K562 (cell line): ENCODE measurements at regions not wholly inside any gene's neighbourhood (a gene's known extent, or its start where the extent isn't known, plus 50 kb on each side); places are given as distances from the start of the nearest gene placed in this dataset.

Experiments
- ATAC-seq: fragments of 200-7000 bp; cut with Tn5 transposase; 3 replicates; pipeline ENCODE4 v1.9.1; 2020; ENCODE audit warnings: moderate library complexity
- BruUV-seq: library from RNA; stranded (reverse); fragments of 400-500 nt; replicated peaks from 2 replicates; lab custom pipeline; 2021; lab: Mats Ljungman, UMichigan
- CTCF ChIA-PET: fragments of 300-600 bp; formaldehyde crosslinking; extraction: SDS; loops from one replicate; lab custom pipeline; 2021; ENCODE audit warnings: low intra/inter-chr PET ratio; lab: Yijun Ruan, JAX
- POLR2A ChIA-PET: fragments of 300-600, 350-650 bp; sonication (Branson Sonifier 250); formaldehyde crosslinking; extraction: SDS; loops from one replicate; lab custom pipeline; 2021; ENCODE audit warnings: antibody characterized with exemption, inconsistent platforms; lab: Yijun Ruan, JAX
- DNase-seq, 4 experiments: peaks; one replicate each; pipeline versions ENCODE4 v3.0.0 to v3.0.0-alpha.2; 2011 to 2018; ENCODE audit warnings: low spot score in 3 of 4, mixed read lengths in 3 of 4; ENCODE audit errors: extremely low read depth in 1 of 4
- FAIRE-seq: peaks from 2 replicates; lab custom pipeline; 2011; peaks lifted over from hg19 to GRCh38; lab: Jason Lieb, UNC
- H2AFZ ChIP-seq: 2 replicates; pipeline ENCODE4 v1.6.0; 2011; ENCODE audit warnings: low read depth, low read length, control low read depth, inconsistent platforms
- H3K27ac ChIP-seq: fragments of 200-600 bp; 3 replicates; pipeline ENCODE4 v1.8.0; 2011; ENCODE audit warnings: low read depth, mild to moderate bottlenecking, control low read depth, inconsistent platforms, low read length, moderate library complexity, mixed read lengths; ENCODE audit errors: extremely low read depth
- H3K27me3 ChIP-seq, 2 experiments: fragments of 300-600 bp in 1 of 2; 2 replicates in 1 of 2; 3 replicates in 1 of 2; pipeline versions ENCODE4 v1.6.0 to v1.8.0; 2011; ENCODE audit warnings: inconsistent platforms in 2 of 2, low read length in 2 of 2, mild to moderate bottlenecking in 1 of 2, mixed read lengths in 1 of 2, moderate library complexity in 1 of 2; ENCODE audit not compliant: control insufficient read depth in 2 of 2, insufficient read depth in 2 of 2
- H3K36me3 ChIP-seq: fragments of 300-600 bp; 3 replicates; pipeline ENCODE4 v1.8.0; 2011; ENCODE audit warnings: mild to moderate bottlenecking, low read length, inconsistent platforms; ENCODE audit not compliant: control insufficient read depth, insufficient read depth
- H3K4me1 ChIP-seq, 2 experiments: fragments of 200-600 bp in 1 of 2; replicated peaks in 1 of 2; 2 replicates in 1 of 2; 3 replicates in 1 of 2; pipeline versions ENCODE4 v1.5.1 to v1.8.0; 2011; ENCODE audit warnings: inconsistent platforms in 2 of 2, low read length in 2 of 2, mild to moderate bottlenecking in 1 of 2, mixed read lengths in 1 of 2, moderate library complexity in 1 of 2; ENCODE audit not compliant: control insufficient read depth in 2 of 2, insufficient read depth in 2 of 2
- H3K4me2 ChIP-seq: 2 replicates; pipeline ENCODE4 v1.6.1; 2011; ENCODE audit warnings: low read length, control low read depth, inconsistent platforms, mixed read lengths; ENCODE audit not compliant: insufficient read depth
- H3K4me3 ChIP-seq: fragments of 200-600 bp; sonication (generic), shearing (Covaris generic); 2 replicates; pipeline ENCODE4 v1.5.1; 2016; ENCODE audit warnings: control low read depth, inconsistent platforms
- H3K79me2 ChIP-seq: fragments of 200-600 bp; 3 replicates; pipeline ENCODE4 v1.8.0; 2011; ENCODE audit warnings: low read length, inconsistent platforms; ENCODE audit not compliant: control insufficient read depth, insufficient read depth
- H3K9ac ChIP-seq, 2 experiments: 2 replicates each; pipeline versions ENCODE4 v1.6.0 to v1.6.1; 2011; ENCODE audit warnings: low read depth in 2 of 2, low read length in 2 of 2, control low read depth in 1 of 2, inconsistent platforms in 1 of 2, mild to moderate bottlenecking in 1 of 2, mixed read lengths in 1 of 2; ENCODE audit not compliant: insufficient read depth in 1 of 2
- H3K9me1 ChIP-seq: one replicate; pipeline ENCODE4 v1.6.0; 2011; ENCODE audit warnings: inconsistent platforms, mild to moderate bottlenecking, low read length, moderate library complexity; ENCODE audit not compliant: control insufficient read depth, insufficient read depth
- H3K9me3 ChIP-seq: replicated peaks from 2 replicates; pipeline ENCODE4 v1.5.1; 2011; ENCODE audit warnings: low read depth, low read length, inconsistent platforms; ENCODE audit not compliant: control insufficient read depth, insufficient read depth
- H4K20me1 ChIP-seq: replicated peaks from 2 replicates; pipeline ENCODE4 v1.6.1; 2011; ENCODE audit warnings: low read length, inconsistent platforms, mixed read lengths; ENCODE audit not compliant: control insufficient read depth, insufficient read depth
- ATF3 ChIP-seq, 2 experiments: fragments of 450-650 bp in 1 of 2; sonication (generic) in 1 of 2; formaldehyde crosslinking in 1 of 2; IDR thresholded peaks in 1 of 2; conservative IDR thresholded peaks in 1 of 2; 2 replicates each; pipeline versions ENCODE4 v1.6.1 to v1.8.1; 2016 to 2023; ENCODE audit warnings: mild to moderate bottlenecking in 2 of 2, moderate library complexity in 2 of 2, inconsistent platforms in 1 of 2, missing genetic modification reagents in 1 of 2
- CBX2 ChIP-seq: fragments of 200-600 bp; sonication (generic); IDR thresholded peaks from one replicate; pipeline ENCODE4 v1.6.1; 2012; ENCODE audit warnings: mild to moderate bottlenecking, low read length, inconsistent platforms; ENCODE audit not compliant: insufficient read depth, poor library complexity, severe bottlenecking
- CREB1 ChIP-seq, 2 experiments: sonication (generic) in 1 of 2; formaldehyde crosslinking in 1 of 2; IDR thresholded peaks; 2 replicates each; pipeline versions ENCODE4 v1.6.1 to v1.8.0; 2012 to 2022; ENCODE audit warnings: inconsistent platforms in 1 of 2, mild to moderate bottlenecking in 1 of 2, missing genetic modification reagents in 1 of 2, moderate library complexity in 1 of 2
- FOXK1 ChIP-seq: sonication (generic); formaldehyde crosslinking; IDR thresholded peaks from 2 replicates; pipeline ENCODE4 v1.8.0; 2022; ENCODE audit warnings: missing genetic modification reagents, mild to moderate bottlenecking, borderline replicate concordance
- HMGXB4 ChIP-seq: sonication (generic); formaldehyde crosslinking; IDR thresholded peaks from 2 replicates; pipeline ENCODE4 v1.8.1; 2023; ENCODE audit warnings: mild to moderate bottlenecking, missing genetic modification reagents
- KDM4B ChIP-seq, 2 experiments: fragments of 450-650 bp in 1 of 2; sonication (generic) in 1 of 2; IDR thresholded peaks; 2 replicates each; pipeline ENCODE4 v1.6.1; 2016 to 2017; ENCODE audit warnings: borderline replicate concordance in 2 of 2, antibody characterized with exemption in 1 of 2, low read depth in 1 of 2, mild to moderate bottlenecking in 1 of 2
- MIER1 ChIP-seq: fragments of 450-650 bp; IDR thresholded peaks from 2 replicates; pipeline ENCODE4 v1.6.1; 2016; ENCODE audit warnings: antibody characterized with exemption, mild to moderate bottlenecking, low read depth
- RAD21 ChIP-seq, 2 experiments: fragments of 250-450 bp in 1 of 2; fragments of 450-650 bp in 1 of 2; sonication (Bioruptor Pico) in 1 of 2; formaldehyde crosslinking in 1 of 2; IDR thresholded peaks in 1 of 2; conservative IDR thresholded peaks in 1 of 2; 2 replicates each; pipeline versions ENCODE4 v1.4.0 to v1.8.0; 2020 to 2022; ENCODE audit warnings: mild to moderate bottlenecking in 2 of 2, moderate library complexity in 1 of 2
- U2AF2 ChIP-seq: fragments of 200-400 bp; formaldehyde crosslinking; optimal IDR thresholded peaks from 2 replicates; pipeline ENCODE3; 2017; ENCODE audit warnings: low read depth, mild to moderate bottlenecking, low read length
- ZNF699 ChIP-seq: fragments of 250-450 bp; sonication (Bioruptor Pico); IDR thresholded peaks from 2 replicates; pipeline ENCODE4 v1.8.0; 2021; ENCODE audit warnings: mild to moderate bottlenecking, moderate library complexity; ENCODE audit not compliant: insufficient replicate concordance
- whole genome bisulfite sequencing: fragments of 100-300 bp; shearing (Covaris generic); methylation state at CpG from one replicate; pipeline ENCODE4 v1.1.6; 2016; ENCODE audit warnings: low coverage, mixed read lengths; ENCODE audit not compliant: insufficient coverage; ENCODE audit errors: missing lambda C conversion rate; 5-methylcytosine and 5-hydroxymethylcytosine counted together
- in situ Hi-C: fragments of 300-500 bp; cut with MboI; formaldehyde crosslinking; loops from 4 replicates; pipeline ENCODE4 v1.15.0; 2018; ENCODE audit warnings: inconsistent platforms, mixed read lengths
- intact Hi-C: fragments of 100-400 bp; cut with micrococcal nuclease; formaldehyde crosslinking; loops from 2 replicates; pipeline ENCODE4 v1.14.2; 2022

GRCh38 chr2:56474412-56475158, 290.8 kb downstream of the CCDC85A start:
- ATAC-seq (no peak), DNase-seq (no peak), FAIRE-seq (no peak)
- POLR2A ChIA-PET: no interaction called here
- H3K4me3 ChIP-seq: no peak overlapping the region
- no TSS peak for BruUV-seq
- in situ Hi-C loops: no loop called here
- whole genome bisulfite sequencing: 1% methylated on average over 4 of the region's 4 CpGs
- H3K27me3 ChIP-seq: no peaks in the 10 kb centered on the region
- no peak overlapping the region for H2AFZ ChIP-seq
- intact Hi-C loops: no loop called here
- TF ChIP-seq MIER1 (no peak), ZNF699 (CRISPR knock-in tag) (no peak), U2AF2 (no peak), FOXK1 (no peak), RAD21 (CRISPR knock-in tag; conservative IDR thresholded peaks at IDR 0.05 in 1 of 2, IDR thresholded peaks at IDR 0.05 in 1 of 2) (no peak), HMGXB4 (CRISPR knock-in tag) (no peak), CBX2 (no peak), ATF3 (IDR thresholded peaks at IDR 0.05) (no peak), ATF3 (CRISPR knock-in tag; conservative IDR thresholded peaks at IDR 0.05) (no peak), CREB1 (IDR thresholded peaks at IDR 0.05) (no peak), CREB1 (CRISPR knock-in tag; IDR thresholded peaks at IDR 0.05) (no peak), KDM4B (IDR thresholded peaks at IDR 0.05; ENCODE audit: borderline replicate concordance in 2 of 2, low read depth in 1 of 2) (no peak)
- TF ChIP-seq, all 486 proteins: peak for 0
- Histone ChIP-seq H3K9ac (no peak overlapping the region), H3K4me2 (no peak overlapping the region), H3K79me2 (no peaks in the 10 kb centered on the region), H3K36me3 (no peaks in the 10 kb centered on the region), H3K4me1 (no peaks in the 10 kb centered on the region), H4K20me1 (no peaks in the 10 kb centered on the region), H3K27ac (no peak overlapping the region), H3K9me1 (no peaks in the 10 kb centered on the region), H3K9me3 (no peaks in the 10 kb centered on the region)
- CTCF ChIA-PET: no interaction called here
